GM12878 (cell line): ENCODE measurements at regions not wholly inside any gene's neighbourhood (a gene's known extent, or its start where the extent isn't known, plus 50 kb on each side); places are given as distances from the start of the nearest gene placed in this dataset.

ENCODE experiments used
- ATAC-seq: fragments of 200-7000 bp; cut with Tn5 transposase; 3 replicates; pipeline ENCODE4 v1.9.1; 2020; ENCODE audit warnings: mild to moderate bottlenecking, moderate library complexity
- BruUV-seq: library from RNA; stranded (reverse); fragments of 400-500 nt; replicated peaks from 2 replicates; lab custom pipeline; 2021; lab: Mats Ljungman, UMichigan
- CTCF ChIA-PET: fragments of 300-600 bp; sonication (Branson Sonifier 250); formaldehyde crosslinking; extraction: SDS; loops from one replicate; lab custom pipeline; 2021; ENCODE audit warnings: inconsistent platforms; lab: Yijun Ruan, JAX
- POLR2A ChIA-PET: fragments of 350-600 bp; formaldehyde crosslinking; extraction: SDS; loops from one replicate; lab custom pipeline; 2021; ENCODE audit warnings: inconsistent platforms; lab: Charles Lee
- RAD21 ChIA-PET: fragments of 300-600 bp; sonication (Branson Sonifier 250); formaldehyde crosslinking; loops from one replicate; lab custom pipeline; 2023; ENCODE audit warnings: antibody characterized with exemption; ENCODE audit not compliant: unreplicated experiment; lab: Charles Lee
- SMC1A ChIA-PET: fragments of 300-600 bp; sonication (Branson Sonifier 250); formaldehyde crosslinking; loops from one replicate; lab custom pipeline; 2023; ENCODE audit not compliant: unreplicated experiment, uncharacterized antibody; lab: Charles Lee
- DNase-seq: peaks from one replicate; pipeline ENCODE4 v3.0.0-alpha.2; 2011; ENCODE audit warnings: low read depth, low spot score
- FAIRE-seq: peaks from 3 replicates; lab custom pipeline; 2011; peaks lifted over from hg19 to GRCh38; lab: Jason Lieb, UNC
- H2AFZ ChIP-seq: 2 replicates; pipeline ENCODE4 v1.6.0; 2011; ENCODE audit warnings: low read depth, low read length, control low read depth; ENCODE audit not compliant: control insufficient read depth
- H3K27ac ChIP-seq: 2 replicates; pipeline ENCODE4 v1.5.1; 2011; ENCODE audit warnings: control low read depth; ENCODE audit not compliant: control insufficient read depth, insufficient read depth
- H3K27me3 ChIP-seq, 2 experiments: replicated peaks in 1 of 2; 2 replicates each; pipeline versions ENCODE4 v1.6.0 to v1.6.1; 2011; ENCODE audit warnings: low read length in 1 of 2; ENCODE audit not compliant: control insufficient read depth in 2 of 2, insufficient read depth in 2 of 2
- H3K36me3 ChIP-seq, 2 experiments: 2 replicates each; pipeline ENCODE4 v1.5.1; 2011; ENCODE audit warnings: low read length in 1 of 2; ENCODE audit not compliant: control insufficient read depth in 2 of 2, insufficient read depth in 2 of 2
- H3K4me1 ChIP-seq: 2 replicates; pipeline ENCODE4 v1.6.1; 2011; ENCODE audit warnings: mild to moderate bottlenecking, low read length, moderate library complexity, mixed read lengths; ENCODE audit not compliant: control insufficient read depth, insufficient read depth
- H3K4me2 ChIP-seq: 2 replicates; pipeline ENCODE4 v1.6.0; 2011; ENCODE audit warnings: control low read depth; ENCODE audit not compliant: control insufficient read depth, insufficient read depth
- H3K4me3 ChIP-seq: fragments of 200-600 bp; sonication (generic); 2 replicates; pipeline ENCODE4 v1.5.1; 2016
- H3K79me2 ChIP-seq: 2 replicates; pipeline ENCODE4 v1.6.0; 2011; ENCODE audit warnings: low read length; ENCODE audit not compliant: control insufficient read depth, insufficient read depth
- H3K9ac ChIP-seq: 2 replicates; pipeline ENCODE4 v1.8.0; 2011; ENCODE audit warnings: low read length, control low read depth, mixed read lengths; ENCODE audit not compliant: control insufficient read depth, insufficient read depth
- H3K9me3 ChIP-seq: replicated peaks from 3 replicates; pipeline ENCODE4 v1.5.1; 2011; ENCODE audit warnings: mild to moderate bottlenecking, low read length; ENCODE audit not compliant: control insufficient read depth, insufficient read depth
- H4K20me1 ChIP-seq: 2 replicates; pipeline ENCODE4 v1.6.0; 2011; ENCODE audit not compliant: control insufficient read depth, insufficient read depth
- CBX5 ChIP-seq: sonication (generic); IDR thresholded peaks from 2 replicates; pipeline ENCODE4 v1.6.1; 2016; ENCODE audit warnings: low read depth, moderate library complexity, mild to moderate bottlenecking, inconsistent platforms
- IKZF1 ChIP-seq: fragments of 450-650 bp; conservative IDR thresholded peaks from 2 replicates; pipeline ENCODE4 v1.6.1; 2017; ENCODE audit warnings: antibody characterized with exemption, mild to moderate bottlenecking
- NFYA ChIP-seq: IDR thresholded peaks from 2 replicates; pipeline ENCODE4 v1.6.1; 2011; ENCODE audit warnings: low read depth, mild to moderate bottlenecking, low read length, improper control_type of control experiment, borderline replicate concordance
- NRF1 ChIP-seq: conservative IDR thresholded peaks from 2 replicates; pipeline ENCODE4 v1.6.1; 2011; ENCODE audit warnings: mild to moderate bottlenecking, low read depth, low read length, improper control_type of control experiment
- RBBP5 ChIP-seq: fragments of 200-600 bp; sonication (generic); conservative IDR thresholded peaks from 2 replicates; pipeline ENCODE4 v1.6.1; 2016
- SMAD5 ChIP-seq: IDR thresholded peaks from 2 replicates; pipeline ENCODE4 v1.6.1; 2016; ENCODE audit warnings: antibody characterized with exemption, low read depth
- SREBF1 ChIP-seq: IDR thresholded peaks from 2 replicates; pipeline ENCODE4 v1.6.1; 2012; ENCODE audit warnings: mild to moderate bottlenecking, low read length
- STAT3 ChIP-seq: IDR thresholded peaks from 2 replicates; pipeline ENCODE4 v1.6.1; 2011; ENCODE audit warnings: low read depth, low read length, improper control_type of control experiment
- WGBS: methylation state at CpG from one replicate; pipeline ENCODE4 v1.1.6; 2016; ENCODE audit warnings: low lambda C conversion rate; ENCODE audit not compliant: insufficient replicate concordance, insufficient coverage; ENCODE audit errors: missing lambda C conversion rate; 5-methylcytosine and 5-hydroxymethylcytosine counted together
- in situ Hi-C: fragments of 300-500 bp; cut with MboI; formaldehyde crosslinking; loops from 9 replicates; pipeline ENCODE4 v1.14.3; 2018; ENCODE audit warnings: mixed read lengths
- intact Hi-C: fragments of 100-400 bp; cut with micrococcal nuclease; formaldehyde crosslinking; loops from one replicate; pipeline ENCODE4 v1.14.2; 2022; ENCODE audit not compliant: unreplicated experiment
- TF ChIP-seq, protein P1 (sequence below): fragments of 150-350 bp; IDR thresholded peaks from 2 replicates; pipeline ENCODE4 v1.6.1; 2016; ENCODE audit warnings: low read depth, low read length

GRCh38 chr2:149716687-149717086, 129.1 kb upstream of the MMADHC start:
- Histone ChIP-seq H3K9ac (no peak overlapping the region), H4K20me1 (no peaks in the 10 kb centered on the region), H3K9me3 (no peaks in the 10 kb centered on the region), H2AFZ (no peak overlapping the region), H3K4me2 (no peak overlapping the region), H3K79me2 (no peaks in the 10 kb centered on the region), H3K4me1 (no peaks in the 10 kb centered on the region), H3K27me3 (no peaks in the 10 kb centered on the region), H3K4me3 (no peak overlapping the region), H3K36me3 (no peaks in the 10 kb centered on the region), H3K27ac (no peak overlapping the region)
- no TSS peak for BruUV-seq
- CTCF ChIA-PET = interaction anchor here (0.6 kb wide), 1 partner anchor 1307 kb away, joined by 3 read pairs; no protein-coding TSS in a partner anchor
- TF ChIP-seq RBBP5 = no peak
- TF ChIP-seq STAT3 = no peak
- no peak for TF ChIP-seq NFYA
- TF ChIP-seq, protein P1, sequence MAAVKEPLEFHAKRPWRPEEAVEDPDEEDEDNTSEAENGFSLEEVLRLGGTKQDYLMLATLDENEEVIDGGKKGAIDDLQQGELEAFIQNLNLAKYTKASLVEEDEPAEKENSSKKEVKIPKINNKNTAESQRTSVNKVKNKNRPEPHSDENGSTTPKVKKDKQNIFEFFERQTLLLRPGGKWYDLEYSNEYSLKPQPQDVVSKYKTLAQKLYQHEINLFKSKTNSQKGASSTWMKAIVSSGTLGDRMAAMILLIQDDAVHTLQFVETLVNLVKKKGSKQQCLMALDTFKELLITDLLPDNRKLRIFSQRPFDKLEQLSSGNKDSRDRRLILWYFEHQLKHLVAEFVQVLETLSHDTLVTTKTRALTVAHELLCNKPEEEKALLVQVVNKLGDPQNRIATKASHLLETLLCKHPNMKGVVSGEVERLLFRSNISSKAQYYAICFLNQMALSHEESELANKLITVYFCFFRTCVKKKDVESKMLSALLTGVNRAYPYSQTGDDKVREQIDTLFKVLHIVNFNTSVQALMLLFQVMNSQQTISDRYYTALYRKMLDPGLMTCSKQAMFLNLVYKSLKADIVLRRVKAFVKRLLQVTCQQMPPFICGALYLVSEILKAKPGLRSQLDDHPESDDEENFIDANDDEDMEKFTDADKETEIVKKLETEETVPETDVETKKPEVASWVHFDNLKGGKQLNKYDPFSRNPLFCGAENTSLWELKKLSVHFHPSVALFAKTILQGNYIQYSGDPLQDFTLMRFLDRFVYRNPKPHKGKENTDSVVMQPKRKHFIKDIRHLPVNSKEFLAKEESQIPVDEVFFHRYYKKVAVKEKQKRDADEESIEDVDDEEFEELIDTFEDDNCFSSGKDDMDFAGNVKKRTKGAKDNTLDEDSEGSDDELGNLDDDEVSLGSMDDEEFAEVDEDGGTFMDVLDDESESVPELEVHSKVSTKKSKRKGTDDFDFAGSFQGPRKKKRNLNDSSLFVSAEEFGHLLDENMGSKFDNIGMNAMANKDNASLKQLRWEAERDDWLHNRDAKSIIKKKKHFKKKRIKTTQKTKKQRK = no peak
- TF ChIP-seq SREBF1 = no peak
- no peak for TF ChIP-seq NRF1
- no peak for TF ChIP-seq SMAD5
- TF ChIP-seq IKZF1 = no peak
- no peak for TF ChIP-seq CBX5
- POLR2A ChIA-PET = no interaction called here
- intact Hi-C loops (loop anchor here (5.0 kb wide), 1 partner anchor 119 kb away; no protein-coding TSS in a partner anchor), in situ Hi-C loops (no loop called here)
- RAD21 ChIA-PET = no interaction called here
- 35% methylated on average over 6 of the region's 6 CpGs for WGBS
- FAIRE-seq (no peak), DNase-seq (no peak), ATAC-seq (no peak)
- SMC1A ChIA-PET = interaction anchor here (0.6 to 1.2 kb wide), 2 partner anchors 12 to 1195 kb away, joined by 3 to 6 read pairs; no protein-coding TSS in a partner anchor
